ENCODE measurements at regions not wholly inside any gene's neighbourhood (a gene's known extent, or its start where the extent isn't known, plus 50 kb on each side); places are given as distances from the start of the nearest gene placed in this dataset.

DNA sequence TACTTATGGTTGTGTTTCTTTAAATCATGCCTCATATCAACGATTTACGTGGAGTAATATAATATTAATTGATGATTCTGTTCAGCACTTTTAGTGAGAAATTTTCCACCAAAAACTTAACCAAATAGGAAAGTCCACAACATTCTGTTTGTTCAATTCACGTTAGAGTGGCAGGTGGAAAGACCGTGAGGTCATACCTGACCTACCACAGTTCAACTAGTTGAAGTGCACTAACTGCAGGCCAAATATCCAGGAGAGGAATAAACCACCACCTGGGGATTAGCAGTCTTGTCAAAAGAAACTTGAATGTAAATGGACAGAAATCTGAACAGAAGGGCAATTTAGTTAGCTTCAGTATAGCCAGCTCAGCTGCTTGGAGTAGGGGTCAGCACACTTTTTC is 577.7 kb downstream of the KIF4B start:
- Histone ChIP-seq H3K4me1 (replicated peaks in 1 of 4; ENCODE audit: control insufficient read depth in 3 of 4, insufficient read depth in 4 of 4, low read length in 3 of 4) (no peaks in the 10 kb centered on the region), H3K79me2 (ENCODE audit: control insufficient read depth in 1 of 2, insufficient read depth in 2 of 2, low read length in 2 of 2) (no peaks in the 10 kb centered on the region), H3K27ac (ENCODE audit: low read depth, low read length) (no peak overlapping the region), H3K14ac (ENCODE audit: insufficient read length) (no peak overlapping the region), H3K9me3 (ENCODE audit: insufficient read depth in 2 of 2, low read depth in 1 of 2, low read length in 1 of 2) (peaks cover 0 to 4% of the 10 kb centered on the region in 2 experiments; a peak in 1 of 4 replicates), H2BK20ac (ENCODE audit: low read length) (no peak overlapping the region), H3K36me3 (ENCODE audit: control insufficient read depth in 2 of 4, insufficient read depth in 4 of 4, low read length in 3 of 4) (no peaks in the 10 kb centered on the region), H3K79me1 (ENCODE audit: low read depth, low read length) (no peaks in the 10 kb centered on the region), H3K4ac (replicated peaks; ENCODE audit: insufficient read length, low read depth, low read length) (no peak overlapping the region), H4K91ac (replicated peaks; ENCODE audit: insufficient read length, low read length) (no peak overlapping the region), H2AFZ (ENCODE audit: low read length) (no peak overlapping the region), H3K23ac (ENCODE audit: insufficient read length) (no peak overlapping the region), H3K9ac (replicated peaks in 1 of 4; ENCODE audit: extremely low read depth in 1 of 4, low read depth in 3 of 4, low read length in 3 of 4) (no peak overlapping the region), H3K27me3 (replicated peaks in 1 of 4; ENCODE audit: control insufficient read depth in 3 of 4, extremely low read depth in 1 of 4, insufficient read depth in 3 of 4, low read length in 3 of 4) (no peaks in the 10 kb centered on the region), H4K8ac (ENCODE audit: extremely low read depth, insufficient read depth, low read length) (no peak overlapping the region), H4K5ac (ENCODE audit: insufficient read length, low read depth, low read length) (no peak overlapping the region), H2BK5ac (ENCODE audit: low read depth, low read length) (no peak overlapping the region), H2BK120ac (replicated peaks; ENCODE audit: low read depth, low read length) (no peak overlapping the region), H2AK5ac (ENCODE audit: low read depth, low read length) (no peak overlapping the region), H3K23me2 (ENCODE audit: low read depth, low read length) (no peaks in the 10 kb centered on the region), H4K20me1 (replicated peaks in 1 of 2; ENCODE audit: control insufficient read depth in 1 of 2, insufficient read depth in 2 of 2, low read length in 2 of 2) (no peaks in the 10 kb centered on the region), H2BK12ac (ENCODE audit: low read depth, low read length) (no peak overlapping the region), H2BK15ac (ENCODE audit: low read length) (no peak overlapping the region), H3K4me2 (ENCODE audit: insufficient read depth in 1 of 2, low read depth in 2 of 2, low read length in 2 of 2) (no peak overlapping the region), H3K4me3 (ENCODE audit: extremely low read depth in 1 of 4, insufficient read depth in 2 of 4, low read depth in 3 of 4, low read length in 4 of 4) (no peak overlapping the region), H3K56ac (replicated peaks; ENCODE audit: insufficient read length, low read depth, low read length) (no peak overlapping the region), H3K18ac (ENCODE audit: extremely low read depth, low read length) (no peak overlapping the region)
- FAIRE-seq (no peak), DNase-seq (ENCODE audit: low read depth in 1 of 2, low spot score in 2 of 2) (no peak)
- CTCF ChIA-PET (ENCODE audit: partially characterized antibody) = no interaction called here
- WGBS, 2 experiments (ENCODE audit: extremely low coverage in 1 of 2, insufficient coverage in 1 of 2, insufficient read length in 1 of 2, insufficient replicate concordance in 2 of 2, low coverage in 1 of 2, low lambda C conversion rate in 2 of 2, missing lambda C conversion rate in 1 of 2) = 92% methylated on average over 4 of the region's 4 CpGs; no CpG with 5 or more reads in 1 of the 2 experiments
- POLR2A ChIA-PET (ENCODE audit: partially characterized antibody) = no interaction called here
- TF ChIP-seq SAP30 (IDR thresholded peaks at IDR 0.05; ENCODE audit: insufficient read depth, insufficient replicate concordance, low read length) = no peak
- TF ChIP-seq TAF7 (optimal IDR thresholded peaks at IDR 0.05; ENCODE audit: borderline replicate concordance, low read depth, low read length) = no peak
- TF ChIP-seq HDAC6 (IDR thresholded peaks at IDR 0.05; ENCODE audit: low read depth, low read length) = no peak
- no peak for TF ChIP-seq EGR1 (IDR thresholded peaks at IDR 0.05; ENCODE audit: borderline replicate concordance, low read depth, low read length)
- no peak for TF ChIP-seq POLR2A (IDR thresholded peaks at IDR 0.05; ENCODE audit: control extremely low read depth in 1 of 2, low read depth in 2 of 2, low read length in 2 of 2)
- no peak for TF ChIP-seq SRF (IDR thresholded peaks at IDR 0.05; ENCODE audit: low read depth, low read length)
- no peak for TF ChIP-seq EP300 (IDR thresholded peaks at IDR 0.05; ENCODE audit: borderline replicate concordance in 1 of 2, low read depth in 2 of 2, low read length in 2 of 2)
- no peak for TF ChIP-seq JUND (IDR thresholded peaks at IDR 0.05; ENCODE audit: low read length)
- no peak for TF ChIP-seq RAD21 (IDR thresholded peaks at IDR 0.05 in 1 of 2, conservative IDR thresholded peaks at IDR 0.05 in 1 of 2; ENCODE audit: low read depth in 2 of 2, low read length in 2 of 2)
- no peak for TF ChIP-seq SP4 (IDR thresholded peaks at IDR 0.05; ENCODE audit: low read length)
- TF ChIP-seq CREB1 (IDR thresholded peaks at IDR 0.05) = no peak
- no peak for TF ChIP-seq KDM4A (IDR thresholded peaks at IDR 0.05; ENCODE audit: low read depth, low read length, severe bottlenecking)
- no peak for TF ChIP-seq NANOG (IDR thresholded peaks at IDR 0.05; ENCODE audit: insufficient read depth, low read depth, low read length, poor library complexity, severe bottlenecking)

All from H1 (cell line).